ENCODE measurements at regions not wholly inside any gene's neighbourhood (a gene's known extent, or its start where the extent isn't known, plus 50 kb on each side); places are given as distances from the start of the nearest gene placed in this dataset.
"Not testable (repeated sequence)": the region's sequence is repeated elsewhere in the genome, so short reads cannot be mapped to it uniquely, and the experiment has no call there.

DNA sequence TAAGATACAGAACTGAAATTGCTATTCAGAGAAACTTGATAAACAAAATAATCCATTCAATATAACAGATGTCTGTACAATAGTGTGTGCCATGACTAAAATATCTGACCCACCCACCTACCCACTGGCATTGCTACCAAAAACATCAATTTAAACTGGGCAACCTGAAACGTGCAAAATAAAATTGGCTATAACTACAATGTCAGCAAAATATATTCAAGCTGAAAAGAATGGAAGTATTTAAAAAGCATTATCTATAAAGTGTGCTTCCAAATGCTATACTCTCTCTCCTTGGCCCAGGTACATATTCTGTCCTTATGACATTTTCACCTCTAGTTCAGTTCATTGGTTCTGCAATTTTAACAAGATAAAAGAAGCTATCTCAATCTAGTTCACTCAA, 379.6 kb upstream of the ATP11B start:
- Histone ChIP-seq H3K4me1 (ENCODE audit: control insufficient read depth, insufficient read depth, low read length) (no peaks in the 10 kb centered on the region), H3K4me3 (ENCODE audit: low read length) (no peak overlapping the region), H3K36me3 (ENCODE audit: control insufficient read depth, insufficient read depth, low read length) (no peaks in the 10 kb centered on the region), H3K27ac (ENCODE audit: low read length) (no peak overlapping the region), H3K9me3 (ENCODE audit: control insufficient read depth, insufficient read depth, low read length) (no peaks in the 10 kb centered on the region), H3K27me3 (ENCODE audit: control insufficient read depth, insufficient read depth, low read length) (no peaks in the 10 kb centered on the region)
- Mint-ChIP-seq H3K9me3 (peaks cover 2 to 6% of the 10 kb centered on the region in 2 donors), H3K27ac (no peak overlapping the region), H3K27me3 (ENCODE audit: low read depth in 2 of 2) (no peaks in the 10 kb centered on the region), H3K4me3 (no peak overlapping the region), H3K4me1 (no peaks in the 10 kb centered on the region), H3K36me3 (no peaks in the 10 kb centered on the region)
- no CpG with 5 or more reads among the region's 1 CpG for WGBS (ENCODE audit: insufficient coverage)
- no peak for TF ChIP-seq CTCF (IDR thresholded peaks at IDR 0.05)
- DNase-seq, result no peak
- no peak for ATAC-seq
- intact Hi-C loops (cut with micrococcal nuclease), result no loop called here

GRCh38 chr3:182414586-182414985, 378.7 kb upstream of the ATP11B start:
- Histone ChIP-seq H3K27ac (ENCODE audit: low read length) (no peak overlapping the region), H3K4me3 (ENCODE audit: low read length) (no peak overlapping the region), H3K9me3 (ENCODE audit: control insufficient read depth, insufficient read depth, low read length) (no peaks in the 10 kb centered on the region), H3K4me1 (ENCODE audit: control insufficient read depth, insufficient read depth, low read length) (no peaks in the 10 kb centered on the region), H3K36me3 (ENCODE audit: control insufficient read depth, insufficient read depth, low read length) (no peaks in the 10 kb centered on the region), H3K27me3 (ENCODE audit: control insufficient read depth, insufficient read depth, low read length) (no peaks in the 10 kb centered on the region)
- no peak for ATAC-seq
- peaks cover 2 to 6% of the 10 kb centered on the region in 2 donors for H3K9me3 Mint-ChIP-seq
- TF ChIP-seq CTCF (IDR thresholded peaks at IDR 0.05), result no peak
- no peaks in the 10 kb centered on the region for H3K27me3 Mint-ChIP-seq (ENCODE audit: low read depth in 2 of 2)
- intact Hi-C loops (cut with micrococcal nuclease), result no loop called here
- WGBS (ENCODE audit: insufficient coverage), result 52% methylated on average over 3 of the region's 3 CpGs
- H3K27ac Mint-ChIP-seq, result no peak overlapping the region
- no peaks in the 10 kb centered on the region for H3K36me3 Mint-ChIP-seq
- H3K4me1 Mint-ChIP-seq, result no peaks in the 10 kb centered on the region
- H3K4me3 Mint-ChIP-seq, result no peak overlapping the region
- no peak for DNase-seq

- H3K4me3 Mint-ChIP-seq, result no peak overlapping the region
- no peaks in the 10 kb centered on the region for H3K36me3 ChIP-seq (ENCODE audit: control insufficient read depth, insufficient read depth, low read length)
- intact Hi-C loops (cut with micrococcal nuclease), result no loop called here
- no peaks in the 10 kb centered on the region for H3K9me3 ChIP-seq (ENCODE audit: control insufficient read depth, insufficient read depth, low read length)
- no peaks in the 10 kb centered on the region for H3K4me1 ChIP-seq (ENCODE audit: control insufficient read depth, insufficient read depth, low read length)
- H3K27ac Mint-ChIP-seq, result no peak overlapping the region
- H3K27ac ChIP-seq (ENCODE audit: low read length), result no peak overlapping the region
- no peaks in the 10 kb centered on the region for H3K36me3 Mint-ChIP-seq
- no peak overlapping the region for H3K4me3 ChIP-seq (ENCODE audit: low read length)
- no peak for TF ChIP-seq CTCF (IDR thresholded peaks at IDR 0.05)
- H3K27me3 ChIP-seq (ENCODE audit: control insufficient read depth, insufficient read depth, low read length), result no peaks in the 10 kb centered on the region
- ATAC-seq (no peak), DNase-seq (no peak)
- peaks cover 8 to 11% of the 10 kb centered on the region in 2 donors for H3K9me3 Mint-ChIP-seq
- no peaks in the 10 kb centered on the region for H3K27me3 Mint-ChIP-seq (ENCODE audit: low read depth in 2 of 2)
- H3K4me1 Mint-ChIP-seq, result no peaks in the 10 kb centered on the region
Measured at GRCh38 chr3:182420741-182421140, 372.6 kb upstream of the ATP11B start.

- ATAC-seq (no peak), DNase-seq (no peak)
- no peaks in the 10 kb centered on the region for H3K4me1 Mint-ChIP-seq
- H3K36me3 Mint-ChIP-seq, result no peaks in the 10 kb centered on the region
- no peak overlapping the region for H3K27ac Mint-ChIP-seq
- Histone ChIP-seq H3K4me1 (ENCODE audit: control insufficient read depth, insufficient read depth, low read length) (no peaks in the 10 kb centered on the region), H3K36me3 (ENCODE audit: control insufficient read depth, insufficient read depth, low read length) (no peaks in the 10 kb centered on the region), H3K27ac (ENCODE audit: low read length) (no peak overlapping the region), H3K4me3 (ENCODE audit: low read length) (no peak overlapping the region), H3K27me3 (ENCODE audit: control insufficient read depth, insufficient read depth, low read length) (no peaks in the 10 kb centered on the region), H3K9me3 (ENCODE audit: control insufficient read depth, insufficient read depth, low read length) (no peaks in the 10 kb centered on the region)
- intact Hi-C loops (cut with micrococcal nuclease), result no loop called here
- peaks cover 5 to 9% of the 10 kb centered on the region in 2 donors for H3K9me3 Mint-ChIP-seq
- no peak for TF ChIP-seq CTCF (IDR thresholded peaks at IDR 0.05)
- 95% methylated on average over 3 of the region's 3 CpGs for WGBS (ENCODE audit: insufficient coverage)
- no peak overlapping the region for H3K4me3 Mint-ChIP-seq
- no peaks in the 10 kb centered on the region for H3K27me3 Mint-ChIP-seq (ENCODE audit: low read depth in 2 of 2)
Measured at GRCh38 chr3:182424006-182424405, 369.3 kb upstream of the ATP11B start.

GRCh38 chr3:182425926-182426718, 367.2 kb upstream of the ATP11B start:
- H3K4me1 ChIP-seq (ENCODE audit: control insufficient read depth, insufficient read depth, low read length); H3K9me3 Mint-ChIP-seq; H3K27ac Mint-ChIP-seq; intact Hi-C loops (cut with micrococcal nuclease); H3K27me3 Mint-ChIP-seq (ENCODE audit: low read depth in 2 of 2); ATAC-seq; H3K27ac ChIP-seq (ENCODE audit: low read length); H3K9me3 ChIP-seq (ENCODE audit: control insufficient read depth, insufficient read depth, low read length); DNase-seq; H3K4me3 Mint-ChIP-seq; H3K27me3 ChIP-seq (ENCODE audit: control insufficient read depth, insufficient read depth, low read length); H3K4me3 ChIP-seq (ENCODE audit: low read length); H3K4me1 Mint-ChIP-seq; H3K36me3 ChIP-seq (ENCODE audit: control insufficient read depth, insufficient read depth, low read length); H3K36me3 Mint-ChIP-seq: not testable (repeated sequence)
- WGBS (ENCODE audit: insufficient coverage), result 87% methylated on average over 10 of the region's 32 CpGs
